ENCODE measurements at regions not wholly inside any gene's neighbourhood (a gene's known extent, or its start where the extent isn't known, plus 50 kb on each side); places are given as distances from the start of the nearest gene placed in this dataset.

DNA sequence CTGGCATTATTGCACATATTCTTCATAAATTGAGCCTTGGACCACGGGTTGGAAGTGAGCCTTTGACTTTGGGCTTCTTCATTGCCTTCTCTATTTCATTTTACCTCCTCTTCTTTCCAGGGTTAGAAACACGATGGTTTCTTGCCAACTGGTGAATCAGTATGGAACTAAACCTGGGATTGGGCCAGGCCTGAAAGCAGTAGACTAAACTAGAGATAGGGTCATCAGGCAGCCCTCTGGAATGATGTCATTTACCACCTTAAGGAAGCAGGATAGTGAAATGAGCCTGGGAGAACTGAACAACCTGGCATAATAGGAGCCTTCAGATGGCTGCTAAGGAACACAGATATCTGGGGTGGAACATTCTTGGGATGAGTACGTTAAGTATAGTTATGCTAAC lies 67.5 kb upstream of the ATP8A1 start:
- H3K4me3 ChIP-seq (ENCODE audit: low read length in 2 of 2), result no peak overlapping the region
- no peak for DNase-seq (ENCODE audit: low read depth in 6 of 9, low spot score in 9 of 9)
- no peaks in the 10 kb centered on the region for H3K36me3 ChIP-seq (ENCODE audit: control insufficient read depth in 2 of 2, insufficient read depth in 2 of 2, low read length in 1 of 2)
- H3K27me3 ChIP-seq (ENCODE audit: control insufficient read depth in 2 of 2, insufficient read depth in 1 of 2, low read length in 1 of 2), result no peaks in the 10 kb centered on the region
- H3K9me3 ChIP-seq (ENCODE audit: control insufficient read depth in 2 of 2, insufficient read depth in 1 of 2, low read length in 1 of 2), result no peaks in the 10 kb centered on the region
- H3K27ac ChIP-seq (ENCODE audit: low read depth in 1 of 2, low read length in 1 of 2), result no peak overlapping the region
- no peaks in the 10 kb centered on the region for H3K4me1 ChIP-seq (ENCODE audit: control insufficient read depth in 2 of 2, insufficient read depth in 2 of 2, low read length in 2 of 2)
- 79% methylated on average over 3 of the region's 3 CpGs for WGBS

DNA sequence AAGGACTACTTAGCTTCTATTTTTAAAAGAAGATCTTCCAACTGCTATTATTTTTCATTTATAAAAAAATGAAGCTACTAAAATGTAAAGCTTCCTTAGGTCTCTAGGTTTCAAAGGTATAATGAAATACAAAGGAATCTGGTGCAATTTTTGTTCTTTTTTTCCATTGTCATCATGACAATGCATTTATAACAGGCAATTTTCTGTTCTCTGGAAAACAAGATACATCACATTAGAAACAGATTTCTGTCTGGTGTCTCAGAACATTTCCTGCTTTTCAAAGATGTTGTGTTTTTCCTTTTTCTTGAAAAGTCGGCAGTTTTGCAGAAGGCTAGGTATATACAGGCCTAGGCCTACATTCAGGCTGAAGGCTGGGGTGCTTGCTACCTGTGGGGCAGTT lies 63.6 kb upstream of the ATP8A1 start:
- 11% methylated on average over 1 of the region's 1 CpG for WGBS

DNA sequence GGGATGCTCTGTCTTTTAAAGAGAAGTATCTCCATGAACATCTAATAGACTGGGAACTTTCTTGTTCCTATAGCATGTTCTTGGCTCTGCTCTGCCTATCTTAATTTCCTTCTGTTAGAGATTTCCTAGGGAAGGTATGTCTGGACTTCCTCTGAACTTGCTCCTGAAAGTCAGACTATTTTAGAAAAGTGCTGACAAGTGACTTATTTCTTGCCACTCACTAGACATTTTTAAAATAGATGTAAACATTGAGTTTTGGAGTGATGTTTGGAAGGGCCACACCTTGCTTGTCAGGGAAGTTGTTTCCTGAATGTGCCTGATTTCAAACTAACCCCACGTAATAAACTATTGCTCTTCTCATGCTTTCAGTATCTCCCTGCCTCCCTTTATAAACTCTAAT lies 62.4 kb upstream of the ATP8A1 start:
- Histone ChIP-seq H3K4me1 (ENCODE audit: control insufficient read depth in 2 of 2, insufficient read depth in 2 of 2, low read length in 2 of 2) (no peaks in the 10 kb centered on the region), H3K27ac (ENCODE audit: low read depth in 1 of 2, low read length in 1 of 2) (no peak overlapping the region), H3K36me3 (ENCODE audit: control insufficient read depth in 2 of 2, insufficient read depth in 2 of 2, low read length in 1 of 2) (no peaks in the 10 kb centered on the region), H3K4me3 (ENCODE audit: low read length in 2 of 2) (no peak overlapping the region), H3K27me3 (ENCODE audit: control insufficient read depth in 2 of 2, insufficient read depth in 1 of 2, low read length in 1 of 2) (no peaks in the 10 kb centered on the region), H3K9me3 (ENCODE audit: control insufficient read depth in 2 of 2, insufficient read depth in 1 of 2, low read length in 1 of 2) (no peaks in the 10 kb centered on the region)
- no peak for DNase-seq (ENCODE audit: low read depth in 6 of 9, low spot score in 9 of 9)
- WGBS, result 82% methylated on average over 1 of the region's 1 CpG

More for the DNA sequence above, 63.6 kb upstream of the ATP8A1 start:
- no peak overlapping the region for H3K4me3 ChIP-seq (ENCODE audit: low read length in 2 of 2)
- no peak overlapping the region for H3K27ac ChIP-seq (ENCODE audit: low read depth in 1 of 2, low read length in 1 of 2)
- no peak for DNase-seq (ENCODE audit: low read depth in 6 of 9, low spot score in 9 of 9)
- H3K9me3 ChIP-seq (ENCODE audit: control insufficient read depth in 2 of 2, insufficient read depth in 1 of 2, low read length in 1 of 2), result no peaks in the 10 kb centered on the region
- no peaks in the 10 kb centered on the region for H3K4me1 ChIP-seq (ENCODE audit: control insufficient read depth in 2 of 2, insufficient read depth in 2 of 2, low read length in 2 of 2)
- no peaks in the 10 kb centered on the region for H3K27me3 ChIP-seq (ENCODE audit: control insufficient read depth in 2 of 2, insufficient read depth in 1 of 2, low read length in 1 of 2)
- H3K36me3 ChIP-seq (ENCODE audit: control insufficient read depth in 2 of 2, insufficient read depth in 2 of 2, low read length in 1 of 2), result no peaks in the 10 kb centered on the region

DNA sequence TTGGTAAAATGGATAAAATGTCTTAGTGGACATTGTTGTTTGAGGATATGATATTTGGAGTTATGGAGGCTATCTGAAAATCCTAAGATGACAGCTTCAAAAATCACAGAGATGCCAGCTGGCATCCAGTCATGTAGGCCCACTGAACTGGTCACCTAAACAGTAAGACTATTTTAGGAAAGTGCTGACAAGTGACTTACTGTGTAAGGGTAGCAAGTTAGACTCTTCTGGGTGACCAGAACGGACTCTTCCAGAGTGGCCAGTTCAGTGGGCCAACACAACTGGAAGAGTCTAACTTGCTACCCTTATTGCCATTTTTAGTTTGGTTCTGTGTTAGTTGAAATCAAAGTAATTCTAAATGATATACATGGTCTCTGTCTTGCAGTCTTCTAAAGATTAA lies 61.4 kb upstream of the ATP8A1 start:
- Histone ChIP-seq H3K4me1 (ENCODE audit: control insufficient read depth in 2 of 2, insufficient read depth in 2 of 2, low read length in 2 of 2) (no peaks in the 10 kb centered on the region), H3K36me3 (ENCODE audit: control insufficient read depth in 2 of 2, insufficient read depth in 2 of 2, low read length in 1 of 2) (no peaks in the 10 kb centered on the region), H3K27ac (ENCODE audit: low read depth in 1 of 2, low read length in 1 of 2) (no peak overlapping the region), H3K9me3 (ENCODE audit: control insufficient read depth in 2 of 2, insufficient read depth in 1 of 2, low read length in 1 of 2) (no peaks in the 10 kb centered on the region), H3K4me3 (ENCODE audit: low read length in 2 of 2) (no peak overlapping the region), H3K27me3 (ENCODE audit: control insufficient read depth in 2 of 2, insufficient read depth in 1 of 2, low read length in 1 of 2) (no peaks in the 10 kb centered on the region)
- WGBS, result 97% methylated on average over 1 of the region's 1 CpG
- no peak for DNase-seq (ENCODE audit: low read depth in 6 of 9, low spot score in 9 of 9)

DNA sequence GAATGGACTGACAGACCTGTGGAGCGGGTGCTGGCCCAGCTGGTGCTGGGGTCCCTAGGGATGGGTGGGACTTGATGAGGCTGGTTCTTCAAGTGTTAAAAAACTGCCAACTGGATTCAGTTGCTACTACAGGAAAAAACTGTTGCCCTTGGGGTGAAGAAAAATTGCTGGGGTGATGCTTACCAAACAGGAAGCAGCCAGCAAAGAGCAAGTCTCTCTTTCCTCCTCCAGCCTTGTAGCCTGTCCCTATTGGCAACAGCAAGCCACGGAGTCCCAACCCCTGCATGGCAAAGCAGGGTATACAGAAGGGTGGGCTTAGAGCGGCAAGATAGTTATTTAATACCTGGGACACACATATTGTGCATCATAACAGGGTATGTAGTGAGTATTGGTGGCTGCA lies 60.1 kb upstream of the ATP8A1 start:
- 72% methylated on average over 3 of the region's 3 CpGs for WGBS
- Histone ChIP-seq H3K27me3 (ENCODE audit: control insufficient read depth in 2 of 2, insufficient read depth in 1 of 2, low read length in 1 of 2) (no peaks in the 10 kb centered on the region), H3K36me3 (ENCODE audit: control insufficient read depth in 2 of 2, insufficient read depth in 2 of 2, low read length in 1 of 2) (no peaks in the 10 kb centered on the region), H3K4me3 (ENCODE audit: low read length in 2 of 2) (no peak overlapping the region), H3K27ac (ENCODE audit: low read depth in 1 of 2, low read length in 1 of 2) (no peak overlapping the region), H3K9me3 (ENCODE audit: control insufficient read depth in 2 of 2, insufficient read depth in 1 of 2, low read length in 1 of 2) (no peaks in the 10 kb centered on the region), H3K4me1 (ENCODE audit: control insufficient read depth in 2 of 2, insufficient read depth in 2 of 2, low read length in 2 of 2) (no peaks in the 10 kb centered on the region)
- DNase-seq (ENCODE audit: low read depth in 6 of 9, low spot score in 9 of 9), result no peak

DNA sequence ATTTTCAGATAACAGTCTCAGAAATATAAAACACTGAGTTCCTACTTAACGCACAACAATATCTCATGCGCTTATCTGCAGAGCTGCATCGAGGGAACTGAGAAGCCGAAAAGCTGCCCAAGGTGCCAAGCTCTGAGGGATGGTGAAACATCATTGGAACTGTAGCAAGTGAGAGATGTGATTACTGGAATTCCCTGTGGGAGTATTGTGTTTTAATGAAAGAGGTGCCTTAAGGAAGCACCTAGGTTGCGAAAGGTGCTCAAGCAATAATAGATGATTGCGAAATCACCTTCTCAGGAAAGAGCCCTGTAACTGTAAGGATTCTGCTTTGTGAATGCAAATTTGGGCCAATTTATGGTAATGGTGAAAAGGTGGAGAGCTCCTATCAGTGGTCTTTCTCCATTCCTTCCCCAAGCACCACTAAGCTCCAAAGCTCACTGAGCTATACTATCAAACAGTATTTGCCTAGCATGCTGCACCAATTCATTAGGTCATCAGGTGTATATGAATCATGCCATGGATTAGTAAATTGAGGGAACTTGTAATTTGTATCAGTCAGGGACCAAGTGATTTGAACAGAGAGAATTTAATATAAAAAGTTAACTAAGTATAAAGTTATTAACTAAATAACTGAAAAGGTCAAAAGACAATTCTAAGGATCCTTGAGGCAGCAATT lies 59.0 kb upstream of the ATP8A1 start:
- 90% methylated on average over 6 of the region's 6 CpGs for WGBS
- Histone ChIP-seq H3K36me3 (ENCODE audit: control insufficient read depth in 2 of 2, insufficient read depth in 2 of 2, low read length in 1 of 2) (no peaks in the 10 kb centered on the region), H3K9me3 (ENCODE audit: control insufficient read depth in 2 of 2, insufficient read depth in 1 of 2, low read length in 1 of 2) (no peaks in the 10 kb centered on the region), H3K4me3 (ENCODE audit: low read length in 2 of 2) (no peak overlapping the region), H3K27me3 (ENCODE audit: control insufficient read depth in 2 of 2, insufficient read depth in 1 of 2, low read length in 1 of 2) (no peaks in the 10 kb centered on the region), H3K27ac (ENCODE audit: low read depth in 1 of 2, low read length in 1 of 2) (no peak overlapping the region), H3K4me1 (ENCODE audit: control insufficient read depth in 2 of 2, insufficient read depth in 2 of 2, low read length in 2 of 2) (no peaks in the 10 kb centered on the region)
- DNase-seq (ENCODE audit: low read depth in 6 of 9, low spot score in 9 of 9), result no peak

DNA sequence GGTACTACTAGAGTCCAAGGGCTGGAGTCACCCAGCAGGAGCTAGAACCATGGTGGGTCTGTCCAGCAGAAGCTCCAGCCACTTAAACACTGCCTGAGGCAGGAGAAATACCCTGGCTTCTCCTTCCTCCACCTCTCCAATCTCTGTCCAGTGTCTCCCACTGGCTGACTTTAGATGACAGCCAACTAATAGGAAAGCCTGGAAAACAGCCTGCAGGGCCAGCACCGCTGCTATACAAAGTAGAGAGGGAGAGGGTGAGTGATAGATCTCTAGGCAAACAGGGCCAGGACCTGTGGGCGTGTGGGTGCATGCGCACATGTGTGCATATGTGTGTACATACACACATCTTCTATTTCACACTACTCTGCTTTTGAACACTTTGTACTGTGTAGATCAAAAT lies 56.5 kb upstream of the ATP8A1 start:
- no peak overlapping the region for H3K4me3 ChIP-seq (ENCODE audit: low read length in 2 of 2)
- no peaks in the 10 kb centered on the region for H3K9me3 ChIP-seq (ENCODE audit: control insufficient read depth in 2 of 2, insufficient read depth in 1 of 2, low read length in 1 of 2)
- no peak overlapping the region for H3K27ac ChIP-seq (ENCODE audit: low read depth in 1 of 2, low read length in 1 of 2)
- 97% methylated on average over 3 of the region's 3 CpGs for WGBS
- H3K27me3 ChIP-seq (ENCODE audit: control insufficient read depth in 2 of 2, insufficient read depth in 1 of 2, low read length in 1 of 2), result no peaks in the 10 kb centered on the region
- H3K4me1 ChIP-seq (ENCODE audit: control insufficient read depth in 2 of 2, insufficient read depth in 2 of 2, low read length in 2 of 2), result no peaks in the 10 kb centered on the region
- DNase-seq (ENCODE audit: low read depth in 6 of 9, low spot score in 9 of 9), result no peak
- no peaks in the 10 kb centered on the region for H3K36me3 ChIP-seq (ENCODE audit: control insufficient read depth in 2 of 2, insufficient read depth in 2 of 2, low read length in 1 of 2)

DNA sequence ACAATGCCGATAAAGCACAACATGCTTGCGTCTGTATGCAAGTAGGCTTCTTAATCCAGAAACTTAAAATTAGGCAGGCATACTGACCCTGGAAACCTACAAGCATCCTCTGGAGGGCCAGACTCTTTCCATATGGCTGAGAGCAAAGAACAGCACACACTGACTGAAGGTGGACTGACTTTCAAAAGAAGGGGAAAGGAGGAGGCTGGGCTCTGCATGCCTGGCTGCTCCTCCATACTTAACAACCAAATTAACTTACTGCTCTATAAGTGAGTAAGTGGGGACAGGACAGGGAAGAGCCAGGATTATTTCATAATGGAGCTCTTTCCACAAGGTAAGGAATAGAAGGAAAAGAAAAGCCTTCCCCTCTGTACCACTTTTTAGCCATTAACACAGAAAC lies 55.9 kb upstream of the ATP8A1 start:
- Histone ChIP-seq H3K36me3 (ENCODE audit: control insufficient read depth in 2 of 2, insufficient read depth in 2 of 2, low read length in 1 of 2) (no peaks in the 10 kb centered on the region), H3K9me3 (ENCODE audit: control insufficient read depth in 2 of 2, insufficient read depth in 1 of 2, low read length in 1 of 2) (no peaks in the 10 kb centered on the region), H3K4me3 (ENCODE audit: low read length in 2 of 2) (no peak overlapping the region), H3K4me1 (ENCODE audit: control insufficient read depth in 2 of 2, insufficient read depth in 2 of 2, low read length in 2 of 2) (no peaks in the 10 kb centered on the region), H3K27me3 (ENCODE audit: control insufficient read depth in 2 of 2, insufficient read depth in 1 of 2, low read length in 1 of 2) (no peaks in the 10 kb centered on the region), H3K27ac (ENCODE audit: low read depth in 1 of 2, low read length in 1 of 2) (no peak overlapping the region)
- DNase-seq (ENCODE audit: low read depth in 6 of 9, low spot score in 9 of 9), result no peak
- WGBS, result 76% methylated on average over 2 of the region's 2 CpGs

GRCh38 chr4:42711496-42711895 lies 54.6 kb upstream of the ATP8A1 start:
- Histone ChIP-seq H3K36me3 (ENCODE audit: control insufficient read depth in 2 of 2, insufficient read depth in 2 of 2, low read length in 1 of 2) (no peaks in the 10 kb centered on the region), H3K27ac (ENCODE audit: low read depth in 1 of 2, low read length in 1 of 2) (no peak overlapping the region), H3K4me3 (ENCODE audit: low read length in 2 of 2) (no peak overlapping the region), H3K4me1 (ENCODE audit: control insufficient read depth in 2 of 2, insufficient read depth in 2 of 2, low read length in 2 of 2) (no peaks in the 10 kb centered on the region), H3K27me3 (ENCODE audit: control insufficient read depth in 2 of 2, insufficient read depth in 1 of 2, low read length in 1 of 2) (no peaks in the 10 kb centered on the region), H3K9me3 (ENCODE audit: control insufficient read depth in 2 of 2, insufficient read depth in 1 of 2, low read length in 1 of 2) (no peaks in the 10 kb centered on the region)
- DNase-seq (ENCODE audit: low read depth in 6 of 9, low spot score in 9 of 9), result no peak

- Histone ChIP-seq H3K9me3 (ENCODE audit: control insufficient read depth in 2 of 2, insufficient read depth in 1 of 2, low read length in 1 of 2) (no peaks in the 10 kb centered on the region), H3K4me1 (ENCODE audit: control insufficient read depth in 2 of 2, insufficient read depth in 2 of 2, low read length in 2 of 2) (no peaks in the 10 kb centered on the region)
Observed at GRCh38 chr4:42710761-42711160, 53.9 kb upstream of the ATP8A1 start.

More at GRCh38 chr4:42710761-42711160, 53.9 kb upstream of the ATP8A1 start:
- no peak for DNase-seq (ENCODE audit: low read depth in 6 of 9, low spot score in 9 of 9)
- Histone ChIP-seq H3K27me3 (ENCODE audit: control insufficient read depth in 2 of 2, insufficient read depth in 1 of 2, low read length in 1 of 2) (no peaks in the 10 kb centered on the region), H3K27ac (ENCODE audit: low read depth in 1 of 2, low read length in 1 of 2) (no peak overlapping the region), H3K4me3 (ENCODE audit: low read length in 2 of 2) (no peak overlapping the region), H3K36me3 (ENCODE audit: control insufficient read depth in 2 of 2, insufficient read depth in 2 of 2, low read length in 1 of 2) (no peaks in the 10 kb centered on the region)

Measured in thymus (tissue), 11 donors.